Fibroblast of lung (primary cell): ENCODE measurements at regions not wholly inside any gene's neighbourhood (a gene's known extent, or its start where the extent isn't known, plus 50 kb on each side); places are given as distances from the start of the nearest gene placed in this dataset.

ENCODE experiments used
- DNase-seq, 2 donors: peaks; one replicate each; pipeline versions ENCODE4 v3.0.0 to v3.0.0-alpha.2; 2010; ENCODE audit warnings: low read depth in 2 of 2
- H2AFZ ChIP-seq: 2 replicates; pipeline ENCODE4 v1.5.1; 2012; ENCODE audit warnings: low read length, control low read depth, inconsistent platforms
- H3K27ac ChIP-seq: 2 replicates; pipeline ENCODE4 v1.5.1; 2011; ENCODE audit warnings: low read length, control low read depth; ENCODE audit not compliant: insufficient read depth
- H3K27me3 ChIP-seq: 2 replicates; pipeline ENCODE4 v1.5.1; 2011; ENCODE audit warnings: mild to moderate bottlenecking, low read length; ENCODE audit not compliant: control insufficient read depth, insufficient read depth
- H3K36me3 ChIP-seq: 2 replicates; pipeline ENCODE4 v1.5.1; 2011; ENCODE audit warnings: low read length; ENCODE audit not compliant: control insufficient read depth, insufficient read depth
- H3K4me1 ChIP-seq: 2 replicates; pipeline ENCODE4 v1.5.1; 2011; ENCODE audit warnings: low read length; ENCODE audit not compliant: control insufficient read depth, insufficient read depth; ENCODE audit errors: extremely low read depth
- H3K4me2 ChIP-seq: 2 replicates; pipeline ENCODE4 v1.5.1; 2011; ENCODE audit warnings: low read length, control low read depth; ENCODE audit not compliant: insufficient read depth; ENCODE audit errors: extremely low read depth
- H3K4me3 ChIP-seq, 4 experiments: fragments of 200-600 bp in 1 of 4; sonication (generic) in 1 of 4; replicated peaks in 1 of 4; 2 replicates each; pipeline ENCODE4 v1.5.1; 2011 to 2016; ENCODE audit warnings: low read length in 4 of 4, low read depth in 3 of 4, mild to moderate bottlenecking in 3 of 4, control low read depth in 2 of 4, inconsistent platforms in 1 of 4, mixed read lengths in 1 of 4; ENCODE audit not compliant: insufficient read depth in 1 of 4; ENCODE audit errors: control extremely low read depth in 1 of 4
- H3K79me2 ChIP-seq: 2 replicates; pipeline ENCODE4 v1.5.1; 2012; ENCODE audit warnings: mild to moderate bottlenecking, low read length, inconsistent platforms; ENCODE audit not compliant: control insufficient read depth, insufficient read depth
- H3K9ac ChIP-seq: 2 replicates; pipeline ENCODE4 v1.5.1; 2011; ENCODE audit warnings: mild to moderate bottlenecking, low read length, control low read depth; ENCODE audit not compliant: insufficient read depth
- H3K9me3 ChIP-seq: 2 replicates; pipeline ENCODE4 v1.5.1; 2012; ENCODE audit warnings: low read depth, low read length; ENCODE audit not compliant: control insufficient read depth, insufficient read depth
- H4K20me1 ChIP-seq: 2 replicates; pipeline ENCODE4 v1.5.1; 2011; ENCODE audit warnings: low read length; ENCODE audit not compliant: control insufficient read depth, insufficient read depth; ENCODE audit errors: extremely low read depth
- CTCF ChIP-seq, 2 donors: IDR thresholded peaks in 1 of 2; conservative IDR thresholded peaks in 1 of 2; 1 replicate in 1 of 2; 2 replicates in 1 of 2; pipeline ENCODE4 v1.5.1; 2011 to 2012; ENCODE audit warnings: low read length in 2 of 2, control low read depth in 1 of 2, inconsistent platforms in 1 of 2, low read depth in 1 of 2, mild to moderate bottlenecking in 1 of 2
- EZH2 ChIP-seq: IDR thresholded peaks from 2 replicates; pipeline ENCODE4 v1.5.1; 2012; ENCODE audit warnings: low read length, control low read depth, mild to moderate bottlenecking; ENCODE audit errors: missing control alignments

GRCh38 chr2:100766806-100767205 is 53.1 kb upstream of the NPAS2 start:
- Histone ChIP-seq H3K79me2 (no peaks in the 10 kb centered on the region), H3K27me3 (no peaks in the 10 kb centered on the region), H3K36me3 (no peaks in the 10 kb centered on the region), H3K4me2 (peak overlapping the region; percentile 51), H3K9me3 (no peaks in the 10 kb centered on the region), H4K20me1 (no peaks in the 10 kb centered on the region), H2AFZ (no peak overlapping the region), H3K4me3 (no peak overlapping the region), H3K27ac (no peak overlapping the region), H3K4me1 (peaks cover 18% of the 10 kb centered on the region), H3K9ac (no peak overlapping the region)
- DNase-seq = no peak
- TF ChIP-seq CTCF (conservative IDR thresholded peaks at IDR 0.05 in 1 of 2, IDR thresholded peaks at IDR 0.05 in 1 of 2; ENCODE audit: low read depth in 1 of 2, low read length in 2 of 2) (no peak), EZH2 (no peak)

GRCh38 chr2:100767224-100767653 is 52.7 kb upstream of the NPAS2 start:
- Histone ChIP-seq H3K4me3 (no peak overlapping the region), H2AFZ (no peak overlapping the region), H3K9ac (no peak overlapping the region), H3K27ac (no peak overlapping the region), H3K36me3 (no peaks in the 10 kb centered on the region), H3K4me2 (peak overlapping the region; percentile 51), H3K27me3 (no peaks in the 10 kb centered on the region), H3K79me2 (no peaks in the 10 kb centered on the region), H4K20me1 (no peaks in the 10 kb centered on the region), H3K4me1 (peaks cover 18% of the 10 kb centered on the region), H3K9me3 (no peaks in the 10 kb centered on the region)
- no peak for TF ChIP-seq EZH2
- TF ChIP-seq CTCF (conservative IDR thresholded peaks at IDR 0.05 in 1 of 2, IDR thresholded peaks at IDR 0.05 in 1 of 2; ENCODE audit: low read depth in 1 of 2, low read length in 2 of 2) = no peak
- DNase-seq = peak; percentile 43 to 83

DNA sequence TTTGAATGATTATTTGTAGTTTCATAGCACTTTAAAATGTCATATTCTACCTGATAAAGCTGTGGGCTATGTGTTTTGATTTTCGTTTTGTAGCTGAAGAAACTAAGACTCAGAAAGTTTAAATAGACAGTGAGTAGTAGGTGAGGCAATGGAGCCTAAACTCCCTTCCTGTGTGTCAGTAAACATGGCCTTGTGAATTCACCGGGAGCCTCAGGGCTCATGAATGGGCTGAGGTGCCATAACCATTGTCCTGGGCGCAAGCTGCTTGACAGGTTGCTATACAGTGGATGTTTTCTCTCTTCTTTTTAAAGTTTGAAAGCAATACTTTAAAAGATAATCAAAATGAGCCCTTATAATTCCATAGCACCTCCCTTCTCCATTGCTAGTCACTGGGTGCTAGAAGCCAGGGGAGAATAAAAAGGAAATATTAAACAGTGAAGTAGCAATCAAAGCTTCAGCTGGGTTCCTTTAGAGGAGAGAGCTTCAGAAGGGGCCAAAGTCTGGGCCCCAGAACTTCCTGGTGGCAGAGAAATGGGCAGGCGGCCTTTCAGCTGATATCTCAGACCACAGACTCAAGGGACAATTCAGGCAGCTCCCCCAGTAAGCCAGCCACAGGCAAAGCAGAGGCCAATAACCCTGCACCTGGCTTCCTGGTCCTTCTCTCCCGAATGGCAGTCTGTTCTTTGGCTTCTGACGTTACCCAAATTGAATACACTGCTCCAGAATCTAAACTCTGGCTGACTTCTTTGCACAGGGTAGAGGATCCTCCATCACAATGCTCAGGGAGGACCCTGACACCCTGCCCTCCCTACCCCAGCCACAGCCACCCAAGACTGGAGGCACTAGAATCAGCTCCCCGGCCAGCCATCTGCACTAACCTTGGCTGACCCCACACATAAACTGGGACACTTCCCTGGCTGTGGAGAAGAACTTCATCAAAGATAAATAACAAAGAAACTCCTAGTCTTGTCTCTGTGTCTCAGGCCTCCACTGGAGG is 51.8 kb upstream of the NPAS2 start:
- no peak overlapping the region for H3K9ac ChIP-seq
- H3K36me3 ChIP-seq = no peaks in the 10 kb centered on the region
- no peaks in the 10 kb centered on the region for H3K79me2 ChIP-seq
- no peak for DNase-seq
- no peak overlapping the region for H3K4me3 ChIP-seq
- H4K20me1 ChIP-seq = no peaks in the 10 kb centered on the region
- TF ChIP-seq EZH2 = no peak
- no peak for TF ChIP-seq CTCF (conservative IDR thresholded peaks at IDR 0.05 in 1 of 2, IDR thresholded peaks at IDR 0.05 in 1 of 2; ENCODE audit: low read depth in 1 of 2, low read length in 2 of 2)
- no peak overlapping the region for H2AFZ ChIP-seq
- no peaks in the 10 kb centered on the region for H3K27me3 ChIP-seq
- H3K4me1 ChIP-seq = peaks cover 18% of the 10 kb centered on the region
- H3K9me3 ChIP-seq = no peaks in the 10 kb centered on the region
- H3K27ac ChIP-seq = no peak overlapping the region
- H3K4me2 ChIP-seq = no peak overlapping the region
